Stimulated activated effector memory CD8-positive, alpha-beta T cell treated with anti-CD3 and anti-CD28 coated beads, Interleukin-12 subunit alpha, Interleukin-12 subunit beta, amount 100 ng/mL, for 72 hours (primary cell): ENCODE measurements at regions not wholly inside any gene's neighbourhood (a gene's known extent, or its start where the extent isn't known, plus 50 kb on each side); places are given as distances from the start of the nearest gene placed in this dataset.

Experiments used
- ATAC-seq: fragments of 150-1000 bp; cut with Tn5 transposase; 2 replicates; pipeline ENCODE4 v1.10.0; 2021
- DNase-seq, 2 donors: peaks; one replicate each; pipeline ENCODE4 v3.0.0; 2021 to 2022; ENCODE audit warnings: low spot score in 2 of 2
- H3K27ac Mint-ChIP-seq: one replicate; pipeline ENCODE4 v1.8.0; 2022; ENCODE audit warnings: mild to moderate bottlenecking, mixed read lengths
- H3K36me3 Mint-ChIP-seq: one replicate; pipeline ENCODE4 v1.8.0; 2022; ENCODE audit warnings: mild to moderate bottlenecking, mixed read lengths
- H3K4me1 Mint-ChIP-seq: one replicate; pipeline ENCODE4 v1.8.0; 2022; ENCODE audit warnings: mixed read lengths
- H3K4me3 Mint-ChIP-seq: one replicate; pipeline ENCODE4 v1.8.0; 2022; ENCODE audit warnings: mild to moderate bottlenecking, mixed read lengths
- H3K9me3 Mint-ChIP-seq: one replicate; pipeline ENCODE4 v1.8.0; 2022; ENCODE audit warnings: mixed read lengths

DNA sequence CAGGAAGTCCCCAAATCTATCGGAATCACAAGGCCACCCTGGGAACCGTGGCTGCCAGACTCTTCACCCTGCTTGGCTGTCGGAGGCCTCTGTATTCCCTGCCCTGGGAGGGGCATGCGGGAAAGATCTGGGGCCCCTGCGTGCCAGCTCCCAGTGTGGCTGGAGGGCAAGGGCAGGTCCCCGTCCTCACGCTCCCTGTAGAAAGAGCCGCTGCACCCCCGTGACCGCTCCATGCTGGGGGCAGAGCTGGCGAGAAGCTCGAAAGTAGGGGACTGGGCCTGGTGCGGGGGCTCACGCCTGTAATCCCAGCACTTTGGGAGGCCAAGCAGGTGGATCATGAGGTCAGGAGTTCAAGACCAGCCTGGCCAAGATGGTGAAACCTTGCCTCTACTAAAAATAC, 208.4 kb upstream of the SOX1 start:
- no peak overlapping the region for H3K27ac Mint-ChIP-seq
- no peaks in the 10 kb centered on the region for H3K36me3 Mint-ChIP-seq
- H3K4me1 Mint-ChIP-seq, result no peaks in the 10 kb centered on the region
- ATAC-seq (no peak), DNase-seq (no peak)
- H3K9me3 Mint-ChIP-seq, result peaks cover 5% of the 10 kb centered on the region
- H3K4me3 Mint-ChIP-seq, result no peak overlapping the region

- H3K36me3 Mint-ChIP-seq, result no peaks in the 10 kb centered on the region
- DNase-seq (no peak), ATAC-seq (no peak)
- H3K27ac Mint-ChIP-seq, result no peak overlapping the region
- H3K4me3 Mint-ChIP-seq, result no peak overlapping the region
- no peaks in the 10 kb centered on the region for H3K4me1 Mint-ChIP-seq
- H3K9me3 Mint-ChIP-seq, result peaks cover 5% of the 10 kb centered on the region
These were observed 207.4 kb upstream of the SOX1 start for GRCh38 chr13:111859354-111860230.

- no peak overlapping the region for H3K4me3 Mint-ChIP-seq
- ATAC-seq (no peak), DNase-seq (no peak)
- no peaks in the 10 kb centered on the region for H3K4me1 Mint-ChIP-seq
- H3K36me3 Mint-ChIP-seq, result no peaks in the 10 kb centered on the region
- H3K27ac Mint-ChIP-seq, result no peak overlapping the region
- H3K9me3 Mint-ChIP-seq, result peaks cover 5% of the 10 kb centered on the region
These were observed 206.8 kb upstream of the SOX1 start for GRCh38 chr13:111860231-111860552.

- no peak for ATAC-seq
- H3K4me3 Mint-ChIP-seq, result no peak overlapping the region
- H3K27ac Mint-ChIP-seq, result no peak overlapping the region
- H3K36me3 Mint-ChIP-seq, result no peaks in the 10 kb centered on the region
- peaks cover 4% of the 10 kb centered on the region for H3K9me3 Mint-ChIP-seq
- no peaks in the 10 kb centered on the region for H3K4me1 Mint-ChIP-seq
- no peak for DNase-seq
These were observed 205.6 kb upstream of the SOX1 start for GRCh38 chr13:111861319-111861718.

GRCh38 chr13:111861766-111862366, 205.1 kb upstream of the SOX1 start:
- Mint-ChIP-seq H3K9me3 (peaks cover 6% of the 10 kb centered on the region), H3K27ac (no peak overlapping the region), H3K4me1 (no peaks in the 10 kb centered on the region), H3K4me3 (no peak overlapping the region), H3K36me3 (no peaks in the 10 kb centered on the region)
- ATAC-seq (no peak), DNase-seq (no peak)

GRCh38 chr13:111862836-111863815, 203.8 kb upstream of the SOX1 start:
- Mint-ChIP-seq H3K27ac (no peak overlapping the region), H3K4me1 (no peaks in the 10 kb centered on the region), H3K4me3 (no peak overlapping the region), H3K9me3 (peaks cover 9% of the 10 kb centered on the region), H3K36me3 (no peaks in the 10 kb centered on the region)
- DNase-seq (no peak), ATAC-seq (no peak)

DNA sequence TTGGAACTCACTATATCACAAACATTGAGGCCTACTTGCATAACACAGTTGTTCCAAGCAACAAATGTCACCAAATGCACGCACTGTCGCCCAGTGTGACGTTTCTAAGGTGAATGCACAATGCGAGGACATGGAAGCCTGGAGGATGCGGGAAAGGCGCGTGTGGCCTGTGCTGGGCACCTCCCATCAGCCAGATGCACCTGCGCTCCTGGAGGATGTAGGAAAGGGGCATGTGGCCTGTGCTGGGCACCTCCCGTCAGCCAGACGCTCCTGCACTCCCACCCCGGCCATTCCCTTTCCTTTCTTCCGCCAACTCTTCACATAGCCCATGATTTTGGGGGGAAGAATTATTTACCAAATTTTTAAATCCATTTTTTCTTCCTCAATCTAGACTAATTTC, 202.4 kb upstream of the SOX1 start:
- no peak for ATAC-seq
- H3K36me3 Mint-ChIP-seq, result no peaks in the 10 kb centered on the region
- no peak overlapping the region for H3K27ac Mint-ChIP-seq
- no peak for DNase-seq
- no peak overlapping the region for H3K4me3 Mint-ChIP-seq
- H3K4me1 Mint-ChIP-seq, result no peaks in the 10 kb centered on the region
- peaks cover 15% of the 10 kb centered on the region for H3K9me3 Mint-ChIP-seq

DNA sequence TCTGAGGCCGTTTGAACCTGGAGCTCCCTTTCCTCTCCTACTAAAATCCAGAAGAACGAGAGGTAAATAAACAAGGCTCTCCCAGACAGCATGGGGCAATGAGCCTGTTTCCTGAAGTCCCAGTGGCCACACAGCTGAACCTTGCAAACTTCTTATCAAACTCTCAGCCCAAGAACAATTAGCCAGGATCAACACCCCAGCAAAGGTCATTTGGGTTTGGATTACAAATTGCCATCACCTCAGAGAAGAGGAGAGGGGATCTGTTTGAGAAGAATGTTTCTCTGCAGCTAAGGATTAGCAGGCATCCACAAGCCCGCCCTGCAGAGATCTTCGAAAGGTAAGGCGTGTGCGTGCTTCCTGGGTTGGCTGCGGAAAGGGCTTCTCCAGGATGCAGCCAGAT, 201.9 kb upstream of the SOX1 start:
- Mint-ChIP-seq H3K4me3 (no peak overlapping the region), H3K9me3 (peaks cover 15% of the 10 kb centered on the region), H3K27ac (no peak overlapping the region), H3K4me1 (no peaks in the 10 kb centered on the region), H3K36me3 (no peaks in the 10 kb centered on the region)
- no peak for ATAC-seq
- DNase-seq, result no peak

DNA sequence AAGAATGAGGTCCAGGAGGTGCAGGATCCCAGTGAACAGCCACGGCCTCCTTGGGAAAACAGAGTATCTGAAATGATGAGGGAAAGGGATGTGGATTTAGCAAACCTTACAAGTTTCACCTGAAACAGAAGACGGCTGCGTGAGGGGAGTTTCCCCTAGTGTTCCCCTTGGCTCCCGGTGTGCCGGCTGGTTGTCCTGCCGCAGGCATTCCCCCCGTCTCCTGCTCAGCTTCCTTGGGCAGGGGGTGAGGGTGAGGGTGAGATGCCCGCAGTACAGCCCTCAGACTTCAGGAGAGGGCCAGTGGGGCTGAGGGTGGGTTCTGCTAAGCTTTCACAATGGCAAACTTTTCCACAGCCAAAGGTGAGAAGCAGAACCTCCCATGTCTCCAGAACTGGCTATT, 201.1 kb upstream of the SOX1 start:
- no peak for DNase-seq
- no peaks in the 10 kb centered on the region for H3K4me1 Mint-ChIP-seq
- H3K36me3 Mint-ChIP-seq, result no peaks in the 10 kb centered on the region
- no peak overlapping the region for H3K27ac Mint-ChIP-seq
- no peak for ATAC-seq
- no peak overlapping the region for H3K4me3 Mint-ChIP-seq
- H3K9me3 Mint-ChIP-seq, result peaks cover 11% of the 10 kb centered on the region

GRCh38 chr13:111866731-111867245, 200.2 kb upstream of the SOX1 start:
- Mint-ChIP-seq H3K4me3 (no peak overlapping the region), H3K36me3 (no peaks in the 10 kb centered on the region), H3K27ac (no peak overlapping the region), H3K9me3 (peaks cover 11% of the 10 kb centered on the region), H3K4me1 (no peaks in the 10 kb centered on the region)
- DNase-seq (no peak), ATAC-seq (no peak)

DNA sequence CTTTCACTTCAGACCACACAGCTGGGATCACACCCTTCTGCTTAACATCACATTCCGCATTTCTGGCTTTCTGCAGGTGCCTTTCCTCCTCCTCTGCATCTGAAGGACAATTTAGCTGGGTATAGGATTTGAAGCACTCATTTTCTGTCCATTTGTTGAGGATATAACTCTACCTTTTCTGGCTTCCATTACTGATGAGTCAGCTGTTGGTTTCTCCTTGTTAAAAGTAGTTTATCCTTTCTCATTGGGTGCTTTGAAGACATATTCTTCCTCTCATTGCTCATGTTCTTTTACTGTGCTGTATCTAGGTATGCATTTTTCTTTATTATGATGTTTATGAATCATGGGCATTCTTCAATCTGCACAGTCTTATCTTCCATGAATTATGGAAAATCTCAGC, 199.3 kb upstream of the SOX1 start:
- Mint-ChIP-seq H3K4me3 (no peak overlapping the region), H3K4me1 (no peaks in the 10 kb centered on the region), H3K9me3 (peaks cover 11% of the 10 kb centered on the region), H3K36me3 (no peaks in the 10 kb centered on the region), H3K27ac (no peak overlapping the region)
- ATAC-seq (no peak), DNase-seq (no peak)

- no peaks in the 10 kb centered on the region for H3K36me3 Mint-ChIP-seq
- ATAC-seq (no peak), DNase-seq (no peak)
- H3K4me3 Mint-ChIP-seq, result no peak overlapping the region
- H3K9me3 Mint-ChIP-seq, result peaks cover 11% of the 10 kb centered on the region
- no peaks in the 10 kb centered on the region for H3K4me1 Mint-ChIP-seq
- H3K27ac Mint-ChIP-seq, result no peak overlapping the region
These were observed 198.2 kb upstream of the SOX1 start for GRCh38 chr13:111868716-111869115.

DNA sequence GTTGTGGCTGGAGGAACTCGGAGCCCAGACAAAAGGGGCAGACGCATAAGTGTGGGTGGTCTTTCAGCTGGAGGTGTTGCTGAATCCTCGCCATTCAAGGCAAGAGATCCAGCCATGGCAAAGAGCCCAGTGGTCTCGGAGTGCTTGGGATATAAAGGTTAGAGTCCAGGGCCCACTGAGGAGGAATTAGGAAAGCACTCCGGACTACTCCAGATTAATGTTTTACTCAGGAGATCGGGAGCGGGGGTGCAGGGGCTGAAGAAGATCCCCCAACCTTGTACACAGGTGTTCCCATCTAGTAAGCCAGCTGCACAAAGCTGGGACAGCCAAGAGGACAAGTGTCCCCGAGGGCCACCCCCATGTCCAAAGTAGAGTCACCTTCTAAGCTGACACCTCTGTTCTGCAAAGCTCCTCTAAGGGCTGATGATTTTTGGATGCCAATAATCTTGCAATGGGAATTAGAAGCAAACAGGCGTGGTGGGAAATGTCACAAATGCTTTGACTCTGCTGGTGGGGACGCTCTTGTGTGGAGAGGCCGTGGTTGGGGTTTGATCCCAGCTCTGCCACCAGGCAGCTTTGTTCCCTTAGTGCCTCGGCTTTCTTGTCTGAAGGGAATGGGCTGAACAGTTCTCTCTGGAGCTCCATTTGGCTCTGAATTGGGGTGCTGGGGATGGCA, 194.3 kb upstream of the SOX1 start:
- DNase-seq, result no peak
- Mint-ChIP-seq H3K27ac (no peak overlapping the region), H3K36me3 (no peaks in the 10 kb centered on the region)

DNA sequence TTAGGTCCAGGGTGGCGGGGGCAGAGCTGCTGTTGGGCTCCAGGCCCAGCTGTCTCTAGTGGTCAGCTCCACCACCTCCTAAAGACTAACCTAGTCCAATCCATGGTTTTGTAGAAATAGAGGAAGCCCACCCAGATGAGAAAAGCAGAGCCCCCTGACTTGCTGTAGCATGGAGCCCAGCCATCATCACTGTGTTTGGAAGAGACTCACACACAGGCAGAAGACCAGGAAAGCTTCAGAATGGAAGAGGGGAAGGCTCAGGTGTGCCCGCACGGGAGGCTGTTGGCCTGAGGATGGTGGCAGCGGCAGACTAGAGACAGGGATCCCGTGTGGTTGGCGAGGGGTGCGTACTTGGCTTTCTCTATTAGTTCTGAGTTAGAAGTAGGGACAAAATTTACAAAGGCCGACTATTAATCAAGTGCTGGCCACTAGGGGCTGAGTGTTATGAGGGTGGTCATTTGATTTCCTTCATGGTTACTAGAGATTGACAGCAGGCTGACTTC, 193.2 kb upstream of the SOX1 start:
- Mint-ChIP-seq H3K27ac (no peak overlapping the region), H3K4me1 (no peaks in the 10 kb centered on the region), H3K36me3 (no peaks in the 10 kb centered on the region), H3K9me3 (peaks cover 3% of the 10 kb centered on the region), H3K4me3 (no peak overlapping the region)
- DNase-seq (no peak), ATAC-seq (no peak)

More for the DNA sequence above, 194.3 kb upstream of the SOX1 start:
- ATAC-seq, result no peak
- peaks cover 9% of the 10 kb centered on the region for H3K9me3 Mint-ChIP-seq
- no peak overlapping the region for H3K4me3 Mint-ChIP-seq
- H3K4me1 Mint-ChIP-seq, result no peaks in the 10 kb centered on the region

- Mint-ChIP-seq H3K4me3 (no peak overlapping the region), H3K36me3 (no peaks in the 10 kb centered on the region), H3K9me3 (no peaks in the 10 kb centered on the region), H3K4me1 (no peaks in the 10 kb centered on the region), H3K27ac (no peak overlapping the region)
- DNase-seq, result no peak
- no peak for ATAC-seq
These were observed 192.0 kb upstream of the SOX1 start for GRCh38 chr13:111874981-111875380.
